CD4-positive, alpha-beta memory T cell (primary cell): ENCODE measurements at regions not wholly inside any gene's neighbourhood (a gene's known extent, or its start where the extent isn't known, plus 50 kb on each side); places are given as distances from the start of the nearest gene placed in this dataset.

ENCODE experiments used
- CTCF ChIA-PET: fragments of 350-600 bp; sonication (Branson Sonifier 250); formaldehyde crosslinking; loops from one replicate; lab custom pipeline; 2021; ENCODE audit warnings: inconsistent platforms; ENCODE audit not compliant: partially characterized antibody; lab: Charles Lee
- POLR2A ChIA-PET: fragments of 350-600 bp; sonication (Branson Sonifier 250); formaldehyde crosslinking; loops from one replicate; lab custom pipeline; 2021; ENCODE audit not compliant: partially characterized antibody; lab: Charles Lee
- DNase-seq, 5 donors: peaks; one replicate each; pipeline versions ENCODE4 v3.0.0 to v3.0.0-alpha.2; 2020 to 2022; ENCODE audit warnings: mixed read lengths in 1 of 5
- H3K27ac ChIP-seq: one replicate; pipeline ENCODE4 v1.7.0; 2013; ENCODE audit warnings: low read depth, low read length
- H3K27me3 ChIP-seq: 2 replicates; pipeline ENCODE4 v1.7.0; 2013; ENCODE audit warnings: mild to moderate bottlenecking, low read length, moderate library complexity; ENCODE audit not compliant: insufficient read depth
- H3K36me3 ChIP-seq: 2 replicates; pipeline ENCODE4 v1.7.0; 2013; ENCODE audit warnings: mild to moderate bottlenecking, low read length, moderate library complexity; ENCODE audit not compliant: insufficient read depth
- H3K4me1 ChIP-seq: 2 replicates; pipeline ENCODE4 v1.7.0; 2013; ENCODE audit warnings: mild to moderate bottlenecking, low read length, moderate library complexity; ENCODE audit not compliant: insufficient read depth
- H3K4me3 ChIP-seq, 2 donors: one replicate each; pipeline ENCODE4 v1.7.0; 2013; ENCODE audit warnings: low read length in 2 of 2, mild to moderate bottlenecking in 1 of 2
- H3K9me3 ChIP-seq, 2 donors: one replicate each; pipeline ENCODE4 v1.7.0; 2013; ENCODE audit warnings: low read length in 2 of 2, control low read depth in 1 of 2; ENCODE audit not compliant: control insufficient read depth in 1 of 2
- H3K27ac Mint-ChIP-seq, 7 donors: one replicate each; pipeline ENCODE4 v1.8.0; 2020 to 2021; ENCODE audit warnings: mixed read lengths in 7 of 7, mild to moderate bottlenecking in 6 of 7, inconsistent platforms in 3 of 7, moderate library complexity in 3 of 7
- H3K27me3 Mint-ChIP-seq, 2 donors: one replicate each; pipeline ENCODE4 v1.8.0; 2020 to 2021; ENCODE audit warnings: mixed read lengths in 2 of 2
- H3K36me3 Mint-ChIP-seq, 2 donors: one replicate each; pipeline ENCODE4 v1.8.0; 2020 to 2021; ENCODE audit warnings: mixed read lengths in 2 of 2, inconsistent platforms in 1 of 2, mild to moderate bottlenecking in 1 of 2
- H3K4me1 Mint-ChIP-seq, 4 donors: one replicate each; pipeline ENCODE4 v1.8.0; 2020 to 2021; ENCODE audit warnings: mixed read lengths in 4 of 4, mild to moderate bottlenecking in 1 of 4
- H3K4me3 Mint-ChIP-seq, 8 donors: one replicate each; pipeline ENCODE4 v1.8.0; 2020 to 2021; ENCODE audit warnings: mixed read lengths in 8 of 8, mild to moderate bottlenecking in 7 of 8, moderate library complexity in 6 of 8, inconsistent platforms in 3 of 8
- H3K9me3 Mint-ChIP-seq, 8 donors: one replicate each; pipeline ENCODE4 v1.8.0; 2020 to 2021; ENCODE audit warnings: mixed read lengths in 8 of 8, mild to moderate bottlenecking in 5 of 8, inconsistent platforms in 3 of 8, moderate library complexity in 1 of 8
- intact Hi-C: fragments of 100-400 bp; cut with micrococcal nuclease; formaldehyde crosslinking; loops from one replicate; pipeline ENCODE4 v1.15.1; 2023

GRCh38 chr18:47461406-47461948 lies 210.0 kb upstream of the SKOR2 start:
- CTCF ChIA-PET, result no interaction called here
- intact Hi-C loops, result no loop called here
- H3K4me1 Mint-ChIP-seq, result no peaks in the 10 kb centered on the region
- H3K9me3 Mint-ChIP-seq, result peaks cover 0 to 1% (median 0%) of the 10 kb centered on the region in 8 donors
- no peaks in the 10 kb centered on the region for H3K36me3 Mint-ChIP-seq
- H3K9me3 ChIP-seq, result no peaks in the 10 kb centered on the region
- peaks cover 2 to 3% of the 10 kb centered on the region in 2 donors for H3K27me3 Mint-ChIP-seq
- no peak overlapping the region for H3K4me3 Mint-ChIP-seq
- H3K27me3 ChIP-seq, result no peaks in the 10 kb centered on the region
- no peak overlapping the region for H3K4me3 ChIP-seq
- no peak for DNase-seq
- no peaks in the 10 kb centered on the region for H3K36me3 ChIP-seq
- no peak overlapping the region for H3K27ac Mint-ChIP-seq
- POLR2A ChIA-PET, result no interaction called here
- no peak overlapping the region for H3K27ac ChIP-seq
- H3K4me1 ChIP-seq, result no peaks in the 10 kb centered on the region

- ChIA-PET CTCF (no interaction called here), POLR2A (no interaction called here)
- intact Hi-C loops, result no loop called here
- Mint-ChIP-seq H3K27ac (no peak overlapping the region), H3K9me3 (peaks cover 0 to 1% (median 0%) of the 10 kb centered on the region in 8 donors), H3K4me3 (no peak overlapping the region), H3K4me1 (no peaks in the 10 kb centered on the region), H3K36me3 (no peaks in the 10 kb centered on the region), H3K27me3 (peaks cover 3% of the 10 kb centered on the region in 2 donors)
- Histone ChIP-seq H3K9me3 (no peaks in the 10 kb centered on the region), H3K4me3 (no peak overlapping the region), H3K27ac (no peak overlapping the region), H3K36me3 (no peaks in the 10 kb centered on the region), H3K4me1 (no peaks in the 10 kb centered on the region), H3K27me3 (no peaks in the 10 kb centered on the region)
- no peak for DNase-seq
Measured at GRCh38 chr18:47458483-47458882, 207.0 kb upstream of the SKOR2 start.

GRCh38 chr18:47457614-47458013 lies 206.2 kb upstream of the SKOR2 start:
- H3K36me3 Mint-ChIP-seq, result no peaks in the 10 kb centered on the region
- ChIA-PET POLR2A (no interaction called here), CTCF (no interaction called here)
- no peaks in the 10 kb centered on the region for H3K27me3 ChIP-seq
- peaks cover 3% of the 10 kb centered on the region in 2 donors for H3K27me3 Mint-ChIP-seq
- H3K27ac ChIP-seq, result no peak overlapping the region
- no peak overlapping the region for H3K4me3 Mint-ChIP-seq
- H3K36me3 ChIP-seq, result no peaks in the 10 kb centered on the region
- H3K9me3 ChIP-seq, result no peaks in the 10 kb centered on the region
- H3K27ac Mint-ChIP-seq, result no peak overlapping the region
- H3K4me1 Mint-ChIP-seq, result no peaks in the 10 kb centered on the region
- H3K9me3 Mint-ChIP-seq, result peaks cover 0 to 1% (median 0%) of the 10 kb centered on the region in 8 donors
- H3K4me1 ChIP-seq, result no peaks in the 10 kb centered on the region
- no peak overlapping the region for H3K4me3 ChIP-seq
- intact Hi-C loops, result no loop called here
- no peak for DNase-seq

GRCh38 chr18:47453038-47453437 lies 201.6 kb upstream of the SKOR2 start:
- no peaks in the 10 kb centered on the region for H3K36me3 Mint-ChIP-seq
- H3K4me3 ChIP-seq, result no peak overlapping the region
- CTCF ChIA-PET, result no interaction called here

GRCh38 chr18:47448956-47449355 lies 197.5 kb upstream of the SKOR2 start:
- H3K27me3 Mint-ChIP-seq, result peaks cover 0 to under 1% of the 10 kb centered on the region in 2 donors
- peaks cover 0 to 9% (median 5%) of the 10 kb centered on the region in 8 donors for H3K9me3 Mint-ChIP-seq
- Histone ChIP-seq H3K9me3 (no peaks in the 10 kb centered on the region), H3K4me1 (no peaks in the 10 kb centered on the region), H3K4me3 (no peak overlapping the region), H3K36me3 (no peaks in the 10 kb centered on the region), H3K27ac (no peak overlapping the region), H3K27me3 (no peaks in the 10 kb centered on the region)
- intact Hi-C loops, result no loop called here
- no peak for DNase-seq
- no peak overlapping the region for H3K4me3 Mint-ChIP-seq
- ChIA-PET CTCF (no interaction called here), POLR2A (no interaction called here)
- no peak overlapping the region for H3K27ac Mint-ChIP-seq
- no peaks in the 10 kb centered on the region for H3K4me1 Mint-ChIP-seq
- H3K36me3 Mint-ChIP-seq, result no peaks in the 10 kb centered on the region

More at GRCh38 chr18:47453038-47453437, 201.6 kb upstream of the SKOR2 start:
- H3K27me3 Mint-ChIP-seq, result peaks cover 0 to 3% of the 10 kb centered on the region in 2 donors
- H3K4me1 Mint-ChIP-seq, result no peaks in the 10 kb centered on the region
- POLR2A ChIA-PET, result no interaction called here
- intact Hi-C loops, result no loop called here
- no peaks in the 10 kb centered on the region for H3K4me1 ChIP-seq
- H3K36me3 ChIP-seq, result no peaks in the 10 kb centered on the region
- no peak overlapping the region for H3K27ac ChIP-seq
- no peaks in the 10 kb centered on the region for H3K9me3 ChIP-seq
- H3K9me3 Mint-ChIP-seq, result peaks cover 0 to 3% (median 0%) of the 10 kb centered on the region in 8 donors
- no peak for DNase-seq
- H3K4me3 Mint-ChIP-seq, result no peak overlapping the region
- no peak overlapping the region for H3K27ac Mint-ChIP-seq
- no peaks in the 10 kb centered on the region for H3K27me3 ChIP-seq

GRCh38 chr18:47441914-47442313 lies 190.5 kb upstream of the SKOR2 start:
- POLR2A ChIA-PET, result no interaction called here

GRCh38 chr18:47438001-47438400 lies 186.5 kb upstream of the SKOR2 start:
- POLR2A ChIA-PET, result no interaction called here
- H3K27ac Mint-ChIP-seq, result no peak overlapping the region
- intact Hi-C loops, result no loop called here
- H3K4me3 ChIP-seq, result no peak overlapping the region
- no peaks in the 10 kb centered on the region for H3K9me3 ChIP-seq
- no peak overlapping the region for H3K4me3 Mint-ChIP-seq
- peaks cover 13 to 24% of the 10 kb centered on the region in 2 donors for H3K27me3 Mint-ChIP-seq
- CTCF ChIA-PET, result no interaction called here
- no peaks in the 10 kb centered on the region for H3K27me3 ChIP-seq
- H3K4me1 ChIP-seq, result no peaks in the 10 kb centered on the region
- no peaks in the 10 kb centered on the region for H3K4me1 Mint-ChIP-seq
- no peak overlapping the region for H3K27ac ChIP-seq
- H3K36me3 Mint-ChIP-seq, result no peaks in the 10 kb centered on the region
- H3K9me3 Mint-ChIP-seq, result no peaks in the 10 kb centered on the region
- DNase-seq, result no peak
- H3K36me3 ChIP-seq, result no peaks in the 10 kb centered on the region

More at GRCh38 chr18:47441914-47442313, 190.5 kb upstream of the SKOR2 start:
- H3K9me3 Mint-ChIP-seq, result peaks cover 0 to 11% (median 4%) of the 10 kb centered on the region in 8 donors
- no peak for DNase-seq
- Histone ChIP-seq H3K27ac (no peak overlapping the region), H3K36me3 (no peaks in the 10 kb centered on the region), H3K9me3 (no peaks in the 10 kb centered on the region), H3K27me3 (no peaks in the 10 kb centered on the region), H3K4me1 (no peaks in the 10 kb centered on the region), H3K4me3 (no peak overlapping the region)
- no peak overlapping the region for H3K27ac Mint-ChIP-seq
- H3K4me3 Mint-ChIP-seq, result no peak overlapping the region
- CTCF ChIA-PET, result interaction anchor here (1.2 kb wide), 1 partner anchor 307 kb away, joined by 3 read pairs; no protein-coding TSS in a partner anchor
- no peaks in the 10 kb centered on the region for H3K36me3 Mint-ChIP-seq
- peaks cover 12 to 19% of the 10 kb centered on the region in 2 donors for H3K27me3 Mint-ChIP-seq
- intact Hi-C loops, result no loop called here
- H3K4me1 Mint-ChIP-seq, result no peaks in the 10 kb centered on the region
